SK-N-SH treated with all-trans-retinoic acid at 6 μM for 48 hours (cell line): ENCODE measurements at regions not wholly inside any gene's neighbourhood (a gene's known extent, or its start where the extent isn't known, plus 50 kb on each side); places are given as distances from the start of the nearest gene placed in this dataset.
A peak's percentile ranks its signal among the peaks of the same experiment; 100 is the strongest.

Experiments
- ATAC-seq: fragments of 200-7000 bp; cut with Tn5 transposase; 3 replicates; pipeline ENCODE4 v1.9.1; 2020; ENCODE audit warnings: mild to moderate bottlenecking, moderate library complexity
- ARNTL ChIP-seq: fragments of 450-650 bp; formaldehyde crosslinking; IDR thresholded peaks from 2 replicates; pipeline ENCODE4 v1.5.0; 2020; ENCODE audit warnings: low read depth, mild to moderate bottlenecking, moderate library complexity, borderline replicate concordance
- BACH2 ChIP-seq: fragments of 250-450 bp; sonication (Bioruptor Pico); IDR thresholded peaks from 2 replicates; pipeline ENCODE4 v1.9.0; 2021; ENCODE audit warnings: mild to moderate bottlenecking, borderline replicate concordance
- OSR1 ChIP-seq: fragments of 250-450 bp; sonication (Bioruptor Pico); IDR thresholded peaks from 2 replicates; pipeline ENCODE4 v1.8.0; 2022; ENCODE audit warnings: moderate library complexity, mild to moderate bottlenecking, inconsistent platforms
- PATZ1 ChIP-seq: fragments of 250-450 bp; sonication (Bioruptor Pico); IDR thresholded peaks from 2 replicates; pipeline ENCODE4 v1.8.0; 2020; ENCODE audit warnings: mild to moderate bottlenecking, moderate library complexity, borderline replicate concordance
- POU6F1 ChIP-seq: fragments of 250-450 bp; sonication (Bioruptor Pico); IDR thresholded peaks from 2 replicates; pipeline ENCODE4 v1.8.0; 2021; ENCODE audit warnings: low read depth, mild to moderate bottlenecking, moderate library complexity, borderline replicate concordance
- PPARA ChIP-seq: fragments of 250-450 bp; sonication (Bioruptor Pico); IDR thresholded peaks from 2 replicates; pipeline ENCODE4 v1.5.0; 2020; ENCODE audit warnings: mild to moderate bottlenecking, borderline replicate concordance
- SNAI2 ChIP-seq: fragments of 250-450 bp; sonication (Bioruptor Pico); IDR thresholded peaks from 2 replicates; pipeline ENCODE4 v1.5.0; 2020; ENCODE audit warnings: mild to moderate bottlenecking, moderate library complexity
- TCF4 ChIP-seq: fragments of 250-450 bp; sonication (Bioruptor Pico); IDR thresholded peaks from 2 replicates; pipeline ENCODE4 v1.8.0; 2021; ENCODE audit warnings: mild to moderate bottlenecking, moderate library complexity, borderline replicate concordance
- TOX ChIP-seq: fragments of 250-450 bp; sonication (Bioruptor Pico); IDR thresholded peaks from 2 replicates; pipeline ENCODE4 v1.8.0; 2021; ENCODE audit warnings: mild to moderate bottlenecking, moderate library complexity, borderline replicate concordance
- TSHZ2 ChIP-seq: fragments of 250-450 bp; sonication (Bioruptor Pico); IDR thresholded peaks from 2 replicates; pipeline ENCODE4 v1.5.0; 2020; ENCODE audit warnings: mild to moderate bottlenecking, moderate library complexity
- ZFP30 ChIP-seq: fragments of 450-650 bp; formaldehyde crosslinking; IDR thresholded peaks from 2 replicates; pipeline ENCODE4 v1.5.0; 2022; ENCODE audit warnings: mild to moderate bottlenecking, moderate library complexity
- ZNF565 ChIP-seq: fragments of 450-650 bp; formaldehyde crosslinking; conservative IDR thresholded peaks from 2 replicates; pipeline ENCODE4 v1.5.0; 2020; ENCODE audit warnings: low read depth, mild to moderate bottlenecking, moderate library complexity
- ZNF8 ChIP-seq: fragments of 450-650 bp; formaldehyde crosslinking; IDR thresholded peaks from 2 replicates; pipeline ENCODE4 v1.5.0; 2020; ENCODE audit warnings: mild to moderate bottlenecking, moderate library complexity
- TF ChIP-seq, protein P1 (sequence below): fragments of 250-450 bp; sonication (Bioruptor Pico); IDR thresholded peaks from 2 replicates; pipeline ENCODE4 v1.5.1; 2021; ENCODE audit warnings: mild to moderate bottlenecking, moderate library complexity

DNA sequence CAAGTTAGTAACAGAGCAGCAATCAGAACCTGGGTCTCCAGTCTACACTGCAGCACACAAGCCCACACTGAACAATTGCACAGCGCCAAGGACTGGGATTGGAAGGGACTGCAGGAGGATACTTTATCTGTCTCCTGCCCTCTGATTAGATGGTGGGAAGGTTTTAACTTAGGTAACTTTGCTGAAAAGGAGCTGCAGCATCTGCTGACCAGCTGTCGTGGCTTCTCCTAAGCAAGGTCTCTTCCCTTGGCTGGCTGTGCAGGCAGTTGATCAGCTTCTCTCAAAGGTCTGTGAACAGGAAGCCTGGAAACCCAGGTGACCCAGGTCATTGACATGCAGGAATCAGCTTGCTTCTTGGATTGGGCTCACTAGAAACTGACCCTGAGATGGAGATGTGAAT is 82.4 kb downstream of the ISX start (continued):
- no peak for TF ChIP-seq PATZ1
- TF ChIP-seq, protein P1, sequence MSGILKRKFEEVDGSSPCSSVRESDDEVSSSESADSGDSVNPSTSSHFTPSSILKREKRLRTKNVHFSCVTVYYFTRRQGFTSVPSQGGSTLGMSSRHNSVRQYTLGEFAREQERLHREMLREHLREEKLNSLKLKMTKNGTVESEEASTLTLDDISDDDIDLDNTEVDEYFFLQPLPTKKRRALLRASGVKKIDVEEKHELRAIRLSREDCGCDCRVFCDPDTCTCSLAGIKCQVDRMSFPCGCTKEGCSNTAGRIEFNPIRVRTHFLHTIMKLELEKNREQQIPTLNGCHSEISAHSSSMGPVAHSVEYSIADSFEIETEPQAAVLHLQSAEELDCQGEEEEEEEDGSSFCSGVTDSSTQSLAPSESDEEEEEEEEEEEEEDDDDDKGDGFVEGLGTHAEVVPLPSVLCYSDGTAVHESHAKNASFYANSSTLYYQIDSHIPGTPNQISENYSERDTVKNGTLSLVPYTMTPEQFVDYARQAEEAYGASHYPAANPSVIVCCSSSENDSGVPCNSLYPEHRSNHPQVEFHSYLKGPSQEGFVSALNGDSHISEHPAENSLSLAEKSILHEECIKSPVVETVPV (CRISPR knock-in tag): no peak

DNA sequence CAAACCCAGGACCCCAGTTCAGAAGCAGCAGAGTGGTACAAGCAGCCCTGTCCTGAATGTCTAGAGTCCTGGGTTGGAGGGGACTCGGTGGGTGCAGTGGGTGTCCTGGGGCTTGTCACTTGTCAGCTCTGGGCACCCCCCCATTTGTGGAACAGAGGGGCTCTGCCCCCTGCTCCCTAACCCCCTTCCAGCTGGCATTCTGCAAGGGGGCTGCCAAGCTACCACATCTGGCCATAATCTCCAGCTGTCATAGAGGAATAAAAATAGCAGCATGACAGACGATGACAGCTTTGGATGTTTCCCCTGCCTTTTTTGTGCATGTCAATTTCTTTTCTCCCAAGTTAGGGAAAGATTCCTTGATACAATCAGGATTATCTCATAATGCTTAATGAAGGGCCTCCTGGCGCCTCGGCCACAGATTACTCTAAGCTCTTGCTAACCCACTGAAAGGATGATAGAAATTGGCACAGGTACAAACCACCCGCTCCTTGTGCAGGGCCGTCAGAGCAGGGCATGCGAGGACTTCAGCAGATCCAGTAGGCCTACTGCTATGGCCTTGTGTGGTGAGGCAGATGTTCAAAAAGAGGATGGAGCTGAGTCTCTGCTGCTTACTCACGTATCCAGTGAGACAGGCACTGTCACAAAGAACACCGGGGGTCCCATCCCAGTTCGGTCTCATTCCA is 83.0 kb downstream of the ISX start:
- TF ChIP-seq BACH2 (CRISPR knock-in tag) (no peak), TSHZ2 (CRISPR knock-in tag) (no peak), TOX (no peak), ZFP30 (CRISPR knock-in tag) (no peak), OSR1 (CRISPR knock-in tag) (no peak), ZNF565 (CRISPR knock-in tag) (no peak), POU6F1 (no peak), SNAI2 (CRISPR knock-in tag) (no peak), ZNF8 (CRISPR knock-in tag) (no peak), ARNTL (CRISPR knock-in tag) (no peak)
- TF ChIP-seq, protein P1 (CRISPR knock-in tag): no peak
- TF ChIP-seq, all 23 proteins: peak for 0
- ATAC-seq: no peak

GRCh38 chr22:35150183-35151107 is 84.5 kb downstream of the ISX start:
- ATAC-seq: peak; percentile 86
- no peak for TF ChIP-seq OSR1 (CRISPR knock-in tag)
- no peak for TF ChIP-seq SNAI2 (CRISPR knock-in tag)
- no peak for TF ChIP-seq PPARA (CRISPR knock-in tag)
- TF ChIP-seq, protein P1 (CRISPR knock-in tag): no peak
- no peak for TF ChIP-seq TCF4
